Right cardiac atrium (tissue), 5 donors: ENCODE measurements at regions not wholly inside any gene's neighbourhood (a gene's known extent, or its start where the extent isn't known, plus 50 kb on each side); places are given as distances from the start of the nearest gene placed in this dataset.

Source experiments
- ATAC-seq, 2 donors: fragments of 200-7000 bp; cut with Tn5 transposase; one replicate each; pipeline versions ENCODE4 v1.8.0 to v1.9.1; 2020; ENCODE audit warnings: moderate library complexity in 2 of 2, mild to moderate bottlenecking in 1 of 2
- DNase-seq, 3 donors: peaks; one replicate each; pipeline ENCODE4 v3.0.0-alpha.2; 2020
- H3K27ac ChIP-seq: one replicate; pipeline ENCODE4 v1.5.1; 2013; ENCODE audit warnings: mild to moderate bottlenecking, low read length, control low read depth, moderate library complexity
- H3K27me3 ChIP-seq: one replicate; pipeline ENCODE4 v1.6.1; 2013; ENCODE audit not compliant: control insufficient read depth, insufficient read depth
- H3K4me1 ChIP-seq: one replicate; pipeline ENCODE4 v1.6.1; 2013; ENCODE audit warnings: low read length; ENCODE audit not compliant: control insufficient read depth, insufficient read depth
- H3K4me3 ChIP-seq: one replicate; pipeline ENCODE4 v1.5.1; 2013; ENCODE audit warnings: low read length, control low read depth
- H3K9me3 ChIP-seq: one replicate; pipeline ENCODE4 v1.6.1; 2013; ENCODE audit warnings: low read length; ENCODE audit not compliant: control insufficient read depth
- WGBS: extraction: QIAGEN DNeasy Blood & Tissue Kit; methylation state at CpG from one replicate; pipeline ENCODE4 v1.1.7; 2013; 5-methylcytosine and 5-hydroxymethylcytosine counted together
- intact Hi-C, 4 donors: fragments of 100-400 bp; cut with DNase I; formaldehyde crosslinking; loops; one replicate each; pipeline versions ENCODE4 v1.11.0 to v1.14.0; 2022 to 2023
- donor health status: healthy with polysubstance abuse.
- donor health status: DM: no; HTN: yes; CAD: no.
- donor health status: DM: no; HTN: no; CAD: no.
- donor health status: DM: no; HTN: yes; CAD: no; lungs with severe emphysema.
- donor health status: DM: yes; HTN: yes; CAD: no.

DNA sequence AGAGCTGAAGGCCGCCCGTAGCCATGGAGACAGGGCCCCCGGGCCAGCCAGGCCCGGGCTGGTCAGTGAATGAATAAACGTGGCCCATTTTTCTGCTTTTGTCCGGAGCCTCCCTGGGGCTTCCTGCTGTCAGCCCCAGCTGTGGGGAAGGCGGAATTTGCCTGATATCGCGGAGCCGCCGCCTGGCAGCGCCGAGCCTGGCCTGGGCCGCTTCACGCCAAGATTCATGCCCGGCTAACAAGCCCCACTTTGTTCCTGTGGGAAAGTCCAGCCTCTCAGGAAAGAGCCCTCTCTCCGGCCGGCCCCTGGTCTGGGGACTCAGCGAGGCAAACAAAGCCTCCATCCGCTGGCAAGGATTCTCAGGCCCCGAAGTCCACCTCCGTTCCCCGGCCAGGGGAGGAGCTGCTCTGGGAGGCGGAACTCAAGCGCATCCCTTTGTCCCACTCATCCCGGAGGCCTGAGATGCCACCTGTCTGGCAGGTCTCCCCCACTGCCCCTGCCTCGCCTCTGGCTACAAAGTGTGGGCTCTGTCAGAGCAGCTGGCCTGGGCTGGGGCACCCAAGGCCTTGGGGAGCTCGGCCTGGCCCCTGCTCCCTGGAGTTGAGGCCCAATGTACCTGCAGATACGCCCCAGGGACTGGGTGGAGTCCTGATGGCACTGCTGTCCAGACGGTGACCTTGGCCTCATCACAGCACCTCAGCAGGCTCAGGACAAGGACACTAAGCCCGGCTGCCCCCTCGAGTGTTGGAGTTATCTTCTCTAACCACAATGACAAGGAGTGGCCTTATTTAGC, 51.6 kb upstream of the SLC6A11 start:
- ATAC-seq: no peak
- intact Hi-C loops: loop anchor here in 2 of 4 donors (5.0 to 10.0 kb wide), 3 partner anchors 180 to 450 kb away; no protein-coding TSS in a partner anchor

DNA sequence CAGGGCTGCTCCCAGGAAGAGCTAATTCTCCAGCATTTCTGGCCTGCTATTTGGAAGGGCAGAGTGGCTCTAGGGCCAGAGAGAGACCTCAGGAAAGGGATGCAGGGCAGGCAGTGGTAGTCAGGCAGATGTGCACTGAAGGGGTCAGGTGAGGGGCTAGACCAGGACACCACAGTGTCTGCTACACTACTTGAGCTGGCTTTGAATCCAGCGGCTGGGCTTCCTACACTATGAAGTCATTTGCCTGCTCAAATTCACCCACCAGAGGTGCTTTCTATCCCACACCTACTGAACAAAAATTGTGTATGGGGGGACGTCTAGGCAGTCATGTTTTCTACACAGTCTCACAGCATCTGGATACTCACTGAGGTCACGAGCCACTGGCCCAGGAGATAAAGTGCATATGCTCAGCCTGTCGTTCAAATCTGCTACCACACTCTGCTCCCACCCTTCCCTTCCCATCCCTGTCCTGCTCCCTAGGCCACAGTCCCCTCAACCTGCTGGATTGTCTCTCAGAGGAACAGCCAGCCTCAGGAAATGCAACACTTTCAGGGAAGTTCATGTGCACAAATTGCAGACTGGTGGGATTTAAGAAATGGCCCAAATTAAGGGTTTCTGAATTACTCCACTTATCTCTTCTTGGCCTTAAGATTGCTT, 49.9 kb upstream of the SLC6A11 start:
- Histone ChIP-seq H3K4me3 (no peak overlapping the region), H3K27ac (no peak overlapping the region), H3K27me3 (no peaks in the 10 kb centered on the region), H3K9me3 (no peaks in the 10 kb centered on the region), H3K4me1 (no peaks in the 10 kb centered on the region)
- WGBS: 49% methylated on average over 4 of the region's 4 CpGs
- DNase-seq (no peak), ATAC-seq (no peak)
- intact Hi-C loops: loop anchor here in 1 of 4 donors (10.0 kb wide), 2 partner anchors 179 to 449 kb away; no protein-coding TSS in a partner anchor

More for the DNA sequence above, 51.6 kb upstream of the SLC6A11 start:
- H3K27me3 ChIP-seq: no peaks in the 10 kb centered on the region
- 39% methylated on average over 32 of the region's 32 CpGs for WGBS
- no peaks in the 10 kb centered on the region for H3K9me3 ChIP-seq
- H3K4me3 ChIP-seq: no peak overlapping the region
- DNase-seq: no peak
- H3K4me1 ChIP-seq: no peaks in the 10 kb centered on the region
- H3K27ac ChIP-seq: no peak overlapping the region
